ENCODE measurements at regions not wholly inside any gene's neighbourhood (a gene's known extent, or its start where the extent isn't known, plus 50 kb on each side); places are given as distances from the start of the nearest gene placed in this dataset.

DNA sequence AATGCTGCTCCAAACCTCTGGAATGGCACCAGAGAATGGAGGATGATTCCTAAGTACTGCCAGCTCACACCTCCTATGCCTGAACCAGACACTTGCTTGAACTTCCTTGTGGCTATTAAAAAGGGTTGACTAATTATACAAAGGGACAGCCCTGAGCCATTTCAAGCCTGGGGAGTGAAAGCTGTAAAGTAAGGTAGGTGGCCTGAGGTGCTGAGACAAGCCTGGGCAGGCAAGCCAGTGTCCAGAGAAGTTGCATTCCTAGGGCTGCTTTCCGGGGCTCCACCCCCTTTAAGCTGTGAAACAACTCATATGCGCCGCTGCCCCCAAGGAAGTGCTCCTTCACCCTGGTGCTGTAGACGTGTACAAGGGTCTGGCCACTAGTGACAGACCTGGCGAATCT, 79.9 kb upstream of the SLC1A3 start:
- H3K4me3 ChIP-seq (replicated peaks in 1 of 3; ENCODE audit: low read depth in 2 of 3, low read length in 3 of 3): no peak overlapping the region
- peaks cover 11 to 13% of the 10 kb centered on the region in 2 donors for H3K4me1 ChIP-seq (ENCODE audit: control insufficient read depth in 1 of 2, insufficient read depth in 2 of 2, low read length in 2 of 2)
- no peaks in the 10 kb centered on the region for H3K27me3 ChIP-seq (ENCODE audit: control insufficient read depth in 2 of 2, insufficient read depth in 2 of 2, low read length in 2 of 2)
- no peak overlapping the region for H3K9ac ChIP-seq (ENCODE audit: insufficient read depth, low read length, poor library complexity, severe bottlenecking)
- no peak overlapping the region for H3K4me2 ChIP-seq (replicated peaks; ENCODE audit: extremely low read depth, low read length, poor library complexity, severe bottlenecking)
- H3K9me3 ChIP-seq (replicated peaks in 1 of 2; ENCODE audit: control insufficient read depth in 1 of 2, insufficient read depth in 1 of 2, low read length in 2 of 2): no peaks in the 10 kb centered on the region
- Mint-ChIP-seq H3K4me3 (no peak overlapping the region), H3K4me1 (peaks cover 20% of the 10 kb centered on the region), H3K27ac (no peak overlapping the region), H3K27me3 (ENCODE audit: low read depth in 3 of 3) (peaks cover 0 to 1% (median 0%) of the 10 kb centered on the region in 3 donors), H3K9me3 (peaks cover 0 to 6% (median 0%) of the 10 kb centered on the region in 7 donors), H3K36me3 (no peaks in the 10 kb centered on the region)
- H2AFZ ChIP-seq (ENCODE audit: insufficient read depth, low read depth, low read length, poor library complexity, severe bottlenecking): no peak overlapping the region
- no peaks in the 10 kb centered on the region for H4K20me1 ChIP-seq (ENCODE audit: insufficient read depth, low read length)
- H3K36me3 ChIP-seq (replicated peaks in 1 of 2; ENCODE audit: control insufficient read depth in 1 of 2, insufficient read depth in 2 of 2, low read length in 2 of 2): no peaks in the 10 kb centered on the region
- 100% methylated on average over 4 of the region's 5 CpGs for WGBS (ENCODE audit: insufficient coverage)
- DNase-seq: no peak
- no peak overlapping the region for H3K27ac ChIP-seq (ENCODE audit: low read depth in 1 of 2, low read length in 2 of 2)
- H3K79me2 ChIP-seq (ENCODE audit: insufficient read depth, low read length): no peaks in the 10 kb centered on the region
- intact Hi-C loops (cut with micrococcal nuclease): no loop called here
- TF ChIP-seq, protein P1, sequence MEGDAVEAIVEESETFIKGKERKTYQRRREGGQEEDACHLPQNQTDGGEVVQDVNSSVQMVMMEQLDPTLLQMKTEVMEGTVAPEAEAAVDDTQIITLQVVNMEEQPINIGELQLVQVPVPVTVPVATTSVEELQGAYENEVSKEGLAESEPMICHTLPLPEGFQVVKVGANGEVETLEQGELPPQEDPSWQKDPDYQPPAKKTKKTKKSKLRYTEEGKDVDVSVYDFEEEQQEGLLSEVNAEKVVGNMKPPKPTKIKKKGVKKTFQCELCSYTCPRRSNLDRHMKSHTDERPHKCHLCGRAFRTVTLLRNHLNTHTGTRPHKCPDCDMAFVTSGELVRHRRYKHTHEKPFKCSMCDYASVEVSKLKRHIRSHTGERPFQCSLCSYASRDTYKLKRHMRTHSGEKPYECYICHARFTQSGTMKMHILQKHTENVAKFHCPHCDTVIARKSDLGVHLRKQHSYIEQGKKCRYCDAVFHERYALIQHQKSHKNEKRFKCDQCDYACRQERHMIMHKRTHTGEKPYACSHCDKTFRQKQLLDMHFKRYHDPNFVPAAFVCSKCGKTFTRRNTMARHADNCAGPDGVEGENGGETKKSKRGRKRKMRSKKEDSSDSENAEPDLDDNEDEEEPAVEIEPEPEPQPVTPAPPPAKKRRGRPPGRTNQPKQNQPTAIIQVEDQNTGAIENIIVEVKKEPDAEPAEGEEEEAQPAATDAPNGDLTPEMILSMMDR (IDR thresholded peaks at IDR 0.05): no peak

DNA sequence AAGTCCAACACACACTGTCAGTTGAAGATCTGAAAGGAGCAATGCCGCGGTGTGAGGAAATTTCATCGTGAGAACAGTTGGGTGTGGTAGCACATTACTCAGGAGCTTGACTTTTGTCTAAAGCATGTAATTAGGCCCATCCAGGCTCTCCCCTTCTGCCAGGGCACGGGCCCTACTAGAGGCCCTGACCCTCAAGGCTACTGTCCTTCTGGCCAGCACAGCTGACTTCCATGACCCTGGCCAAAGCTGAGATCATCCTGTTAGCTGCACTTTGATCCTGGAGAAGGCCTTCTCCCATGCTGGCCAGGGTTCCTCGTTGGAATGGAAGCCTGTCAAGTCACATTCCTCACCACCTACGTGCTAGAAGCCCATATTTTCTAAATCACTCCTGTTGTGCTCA, 77.8 kb upstream of the SLC1A3 start:
- H3K79me2 ChIP-seq (ENCODE audit: insufficient read depth, low read length): no peaks in the 10 kb centered on the region
- DNase-seq: no peak
- TF ChIP-seq, protein P1 (IDR thresholded peaks at IDR 0.05): no peak
- H3K4me2 ChIP-seq (replicated peaks; ENCODE audit: extremely low read depth, low read length, poor library complexity, severe bottlenecking): no peak overlapping the region
- intact Hi-C loops (cut with micrococcal nuclease): no loop called here
- H3K36me3 ChIP-seq (replicated peaks in 1 of 2; ENCODE audit: control insufficient read depth in 1 of 2, insufficient read depth in 2 of 2, low read length in 2 of 2): no peaks in the 10 kb centered on the region
- Mint-ChIP-seq H3K9me3 (peaks cover 0 to 6% (median 0%) of the 10 kb centered on the region in 7 donors), H3K27me3 (ENCODE audit: low read depth in 3 of 3) (peaks cover 0 to 1% (median 0%) of the 10 kb centered on the region in 3 donors), H3K36me3 (no peaks in the 10 kb centered on the region), H3K4me3 (no peak overlapping the region), H3K27ac (no peak overlapping the region), H3K4me1 (peaks cover 22% of the 10 kb centered on the region)
- H3K9me3 ChIP-seq (replicated peaks in 1 of 2; ENCODE audit: control insufficient read depth in 1 of 2, insufficient read depth in 1 of 2, low read length in 2 of 2): no peaks in the 10 kb centered on the region
- H3K4me3 ChIP-seq (replicated peaks in 1 of 3; ENCODE audit: low read depth in 2 of 3, low read length in 3 of 3): no peak overlapping the region
- no peak overlapping the region for H2AFZ ChIP-seq (ENCODE audit: insufficient read depth, low read depth, low read length, poor library complexity, severe bottlenecking)
- H3K9ac ChIP-seq (ENCODE audit: insufficient read depth, low read length, poor library complexity, severe bottlenecking): no peak overlapping the region
- WGBS (ENCODE audit: insufficient coverage): 94% methylated on average over 3 of the region's 6 CpGs
- no peak overlapping the region for H3K27ac ChIP-seq (ENCODE audit: low read depth in 1 of 2, low read length in 2 of 2)
- no peaks in the 10 kb centered on the region for H3K27me3 ChIP-seq (ENCODE audit: control insufficient read depth in 2 of 2, insufficient read depth in 2 of 2, low read length in 2 of 2)
- no peaks in the 10 kb centered on the region for H4K20me1 ChIP-seq (ENCODE audit: insufficient read depth, low read length)
- peaks cover 11 to 13% of the 10 kb centered on the region in 2 donors for H3K4me1 ChIP-seq (ENCODE audit: control insufficient read depth in 1 of 2, insufficient read depth in 2 of 2, low read length in 2 of 2)
